SK-N-SH (cell line): ENCODE measurements at regions not wholly inside any gene's neighbourhood (a gene's known extent, or its start where the extent isn't known, plus 50 kb on each side); places are given as distances from the start of the nearest gene placed in this dataset.

Experiments used
- CTCF ChIA-PET: fragments of 300-600, 350-600 bp; formaldehyde crosslinking; extraction: SDS; loops from one replicate; lab custom pipeline; 2021; lab: Yijun Ruan, JAX
- POLR2A ChIA-PET: fragments of 350-600 bp; sonication (Branson Sonifier 250); formaldehyde crosslinking; extraction: SDS; loops from one replicate; lab custom pipeline; 2020; ENCODE audit warnings: antibody characterized with exemption, inconsistent platforms; lab: Yijun Ruan, JAX
- DNase-seq: peaks from one replicate; pipeline ENCODE4 v3.0.0; 2012
- H2AFZ ChIP-seq: fragments of 200-600 bp; sonication (generic); 2 replicates; pipeline ENCODE4 v1.8.1; 2016; ENCODE audit warnings: antibody characterized with exemption, mild to moderate bottlenecking, low read depth
- H3F3A ChIP-seq: fragments of 200-600 bp; sonication (generic); replicated peaks from 2 replicates; pipeline ENCODE3; 2016; ENCODE audit warnings: antibody characterized with exemption, mild to moderate bottlenecking; ENCODE audit not compliant: insufficient read depth
- H3K27ac ChIP-seq, 2 experiments: fragments of 200-500 bp in 1 of 2; fragments of 200-600 bp in 1 of 2; sonication (Bioruptor generic) in 1 of 2; sonication (generic), shearing (Covaris generic) in 1 of 2; 2 replicates each; pipeline versions ENCODE4 v1.5.1 to v1.6.1; 2014 to 2016; ENCODE audit warnings: low read depth in 2 of 2, inconsistent platforms in 1 of 2, low read length in 1 of 2, mild to moderate bottlenecking in 1 of 2, mixed read lengths in 1 of 2
- H3K27me3 ChIP-seq: fragments of 200-600 bp; sonication (generic), shearing (Covaris generic); 2 replicates; pipeline ENCODE4 v1.6.1; 2016; ENCODE audit warnings: mixed run types; ENCODE audit not compliant: insufficient read depth
- H3K36me3 ChIP-seq, 2 experiments: fragments of 200-500 bp in 1 of 2; fragments of 200-600 bp in 1 of 2; sonication (Bioruptor generic) in 1 of 2; sonication (generic) in 1 of 2; replicated peaks in 1 of 2; 2 replicates each; pipeline versions ENCODE3 to v1.5.1; 2014 to 2016; ENCODE audit warnings: low read length in 1 of 2, mild to moderate bottlenecking in 1 of 2; ENCODE audit not compliant: insufficient read depth in 2 of 2, control insufficient read depth in 1 of 2
- H3K4me1 ChIP-seq, 2 experiments: fragments of 200-500 bp in 1 of 2; fragments of 200-600 bp in 1 of 2; sonication (Bioruptor generic) in 1 of 2; sonication (generic), shearing (Covaris generic) in 1 of 2; 2 replicates each; pipeline versions ENCODE4 v1.5.1 to v1.6.1; 2014 to 2016; ENCODE audit warnings: low read depth in 1 of 2, low read length in 1 of 2, mixed run types in 1 of 2; ENCODE audit not compliant: insufficient read depth in 2 of 2, control insufficient read depth in 1 of 2
- H3K4me2 ChIP-seq: fragments of 200-600 bp; sonication (generic), shearing (Covaris generic); 2 replicates; pipeline ENCODE4 v1.6.1; 2017; ENCODE audit warnings: mixed run types
- H3K4me3 ChIP-seq, 2 experiments: fragments of 200-500 bp in 1 of 2; fragments of 200-600 bp in 1 of 2; sonication (Bioruptor generic) in 1 of 2; sonication (generic), shearing (Covaris generic) in 1 of 2; 2 replicates each; pipeline versions ENCODE4 v1.5.1 to v1.8.1; 2014 to 2016; ENCODE audit warnings: low read depth in 2 of 2, inconsistent platforms in 1 of 2, low read length in 1 of 2, mild to moderate bottlenecking in 1 of 2, mixed read lengths in 1 of 2, moderate library complexity in 1 of 2
- H3K79me2 ChIP-seq: fragments of 200-600 bp; sonication (generic); 2 replicates; pipeline ENCODE4 v1.8.1; 2017; ENCODE audit warnings: mild to moderate bottlenecking; ENCODE audit not compliant: insufficient read depth
- H3K9ac ChIP-seq: fragments of 200-600 bp; sonication (generic); 2 replicates; pipeline ENCODE4 v1.6.1; 2017; ENCODE audit warnings: mixed run types
- H3K9me2 ChIP-seq: fragments of 200-600 bp; sonication (generic); 2 replicates; pipeline ENCODE4 v1.6.1; 2017; ENCODE audit warnings: mixed run types
- H3K9me3 ChIP-seq: fragments of 200-600 bp; sonication (generic); 2 replicates; pipeline ENCODE4 v1.6.1; 2017; ENCODE audit warnings: mixed run types, mild to moderate bottlenecking, moderate library complexity
- H4K20me1 ChIP-seq: fragments of 200-600 bp; sonication (generic); 2 replicates; pipeline ENCODE4 v1.6.1; 2017; ENCODE audit warnings: mild to moderate bottlenecking, mixed run types; ENCODE audit not compliant: insufficient read depth
- EP300 ChIP-seq, 2 experiments: IDR thresholded peaks; 2 replicates each; pipeline versions ENCODE4 v1.4.0 to v1.6.1; 2012; ENCODE audit warnings: borderline replicate concordance in 1 of 2, low read depth in 1 of 2, low read length in 1 of 2
- FOXJ3 ChIP-seq: sonication (generic); formaldehyde crosslinking; IDR thresholded peaks from 2 replicates; pipeline ENCODE4 v1.5.1; 2020; ENCODE audit warnings: mild to moderate bottlenecking, missing genetic modification reagents
- GABPA ChIP-seq: IDR thresholded peaks from 2 replicates; pipeline ENCODE4 v1.4.0; 2012; ENCODE audit warnings: low read depth, mild to moderate bottlenecking
- IRF3 ChIP-seq: fragments of 150-350 bp; IDR thresholded peaks from 2 replicates; pipeline ENCODE4 v1.6.1; 2016; ENCODE audit warnings: mild to moderate bottlenecking, low read depth, low read length
- MXI1 ChIP-seq: IDR thresholded peaks from 2 replicates; pipeline ENCODE4 v1.6.1; 2012; ENCODE audit warnings: mild to moderate bottlenecking, low read depth, low read length, improper control_type of control experiment
- RAD21 ChIP-seq: IDR thresholded peaks from 2 replicates; pipeline ENCODE4 v1.6.1; 2012; ENCODE audit warnings: mild to moderate bottlenecking, low read length
- RCOR1 ChIP-seq: fragments of 150-350 bp; IDR thresholded peaks from 2 replicates; pipeline ENCODE4 v1.6.1; 2017; ENCODE audit warnings: antibody characterized with exemption, low read length
- REST ChIP-seq: IDR thresholded peaks from 2 replicates; pipeline ENCODE4 v1.6.1; 2012; ENCODE audit warnings: mild to moderate bottlenecking, low read depth, low read length, moderate library complexity
- RFX5 ChIP-seq: IDR thresholded peaks from 2 replicates; pipeline ENCODE4 v1.6.1; 2012; ENCODE audit warnings: mild to moderate bottlenecking, improper control_type of control experiment, low read length
- WGBS: methylation state at CpG from one replicate; pipeline ENCODE4 v1.1.6; 2017; ENCODE audit warnings: low lambda C conversion rate; 5-methylcytosine and 5-hydroxymethylcytosine counted together
- TF ChIP-seq, protein P1 (sequence below): fragments of 150-350 bp; IDR thresholded peaks from 2 replicates; pipeline ENCODE4 v1.6.1; 2017; ENCODE audit warnings: antibody characterized with exemption, low read length, low read depth, borderline replicate concordance
- TF ChIP-seq, protein P2 (sequence below): IDR thresholded peaks from 2 replicates; pipeline ENCODE4 v1.4.0; 2012; ENCODE audit warnings: low read depth, borderline replicate concordance
- TF ChIP-seq, protein P3 (sequence below): IDR thresholded peaks from 2 replicates; pipeline ENCODE4; 2012
- TF ChIP-seq, protein P4 (sequence below): IDR thresholded peaks from 2 replicates; pipeline ENCODE4 v1.4.0; 2012; ENCODE audit warnings: low read depth, borderline replicate concordance

GRCh38 chr18:38847326-38847725 is 1281.7 kb upstream of the CELF4 start:
- no peak overlapping the region for H3K4me2 ChIP-seq
- no peaks in the 10 kb centered on the region for H3K27me3 ChIP-seq
- H2AFZ ChIP-seq: no peak overlapping the region
- H3K4me1 ChIP-seq: no peaks in the 10 kb centered on the region
- no peaks in the 10 kb centered on the region for H4K20me1 ChIP-seq
- ChIA-PET POLR2A (no interaction called here), CTCF (no interaction called here)
- H3K79me2 ChIP-seq: no peaks in the 10 kb centered on the region
- H3K27ac ChIP-seq: no peak overlapping the region
- H3K9me2 ChIP-seq: no peaks in the 10 kb centered on the region
- H3F3A ChIP-seq: no peaks in the 10 kb centered on the region
- DNase-seq: no peak
- no peak overlapping the region for H3K4me3 ChIP-seq
- no peak overlapping the region for H3K9ac ChIP-seq
- TF ChIP-seq EP300 (IDR thresholded peaks at IDR 0.05; ENCODE audit: borderline replicate concordance in 1 of 2, low read depth in 1 of 2, low read length in 1 of 2): no peak
- TF ChIP-seq FOXJ3 (CRISPR knock-in tag): no peak
- no peak for TF ChIP-seq IRF3
- no peak for TF ChIP-seq RCOR1
- no peak for TF ChIP-seq RFX5
- TF ChIP-seq, protein P1, sequence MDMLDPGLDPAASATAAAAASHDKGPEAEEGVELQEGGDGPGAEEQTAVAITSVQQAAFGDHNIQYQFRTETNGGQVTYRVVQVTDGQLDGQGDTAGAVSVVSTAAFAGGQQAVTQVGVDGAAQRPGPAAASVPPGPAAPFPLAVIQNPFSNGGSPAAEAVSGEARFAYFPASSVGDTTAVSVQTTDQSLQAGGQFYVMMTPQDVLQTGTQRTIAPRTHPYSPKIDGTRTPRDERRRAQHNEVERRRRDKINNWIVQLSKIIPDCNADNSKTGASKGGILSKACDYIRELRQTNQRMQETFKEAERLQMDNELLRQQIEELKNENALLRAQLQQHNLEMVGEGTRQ: no peak
- no peak for TF ChIP-seq REST
- no peak for TF ChIP-seq MXI1
- TF ChIP-seq, protein P2, sequence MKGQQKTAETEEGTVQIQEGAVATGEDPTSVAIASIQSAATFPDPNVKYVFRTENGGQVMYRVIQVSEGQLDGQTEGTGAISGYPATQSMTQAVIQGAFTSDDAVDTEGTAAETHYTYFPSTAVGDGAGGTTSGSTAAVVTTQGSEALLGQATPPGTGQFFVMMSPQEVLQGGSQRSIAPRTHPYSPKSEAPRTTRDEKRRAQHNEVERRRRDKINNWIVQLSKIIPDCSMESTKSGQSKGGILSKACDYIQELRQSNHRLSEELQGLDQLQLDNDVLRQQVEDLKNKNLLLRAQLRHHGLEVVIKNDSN: no peak
- no peak for TF ChIP-seq RAD21
- TF ChIP-seq, protein P3, sequence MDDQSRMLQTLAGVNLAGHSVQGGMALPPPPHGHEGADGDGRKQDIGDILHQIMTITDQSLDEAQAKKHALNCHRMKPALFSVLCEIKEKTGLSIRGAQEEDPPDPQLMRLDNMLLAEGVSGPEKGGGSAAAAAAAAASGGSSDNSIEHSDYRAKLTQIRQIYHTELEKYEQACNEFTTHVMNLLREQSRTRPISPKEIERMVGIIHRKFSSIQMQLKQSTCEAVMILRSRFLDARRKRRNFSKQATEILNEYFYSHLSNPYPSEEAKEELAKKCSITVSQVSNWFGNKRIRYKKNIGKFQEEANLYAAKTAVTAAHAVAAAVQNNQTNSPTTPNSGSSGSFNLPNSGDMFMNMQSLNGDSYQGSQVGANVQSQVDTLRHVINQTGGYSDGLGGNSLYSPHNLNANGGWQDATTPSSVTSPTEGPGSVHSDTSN: no peak
- TF ChIP-seq, protein P4, sequence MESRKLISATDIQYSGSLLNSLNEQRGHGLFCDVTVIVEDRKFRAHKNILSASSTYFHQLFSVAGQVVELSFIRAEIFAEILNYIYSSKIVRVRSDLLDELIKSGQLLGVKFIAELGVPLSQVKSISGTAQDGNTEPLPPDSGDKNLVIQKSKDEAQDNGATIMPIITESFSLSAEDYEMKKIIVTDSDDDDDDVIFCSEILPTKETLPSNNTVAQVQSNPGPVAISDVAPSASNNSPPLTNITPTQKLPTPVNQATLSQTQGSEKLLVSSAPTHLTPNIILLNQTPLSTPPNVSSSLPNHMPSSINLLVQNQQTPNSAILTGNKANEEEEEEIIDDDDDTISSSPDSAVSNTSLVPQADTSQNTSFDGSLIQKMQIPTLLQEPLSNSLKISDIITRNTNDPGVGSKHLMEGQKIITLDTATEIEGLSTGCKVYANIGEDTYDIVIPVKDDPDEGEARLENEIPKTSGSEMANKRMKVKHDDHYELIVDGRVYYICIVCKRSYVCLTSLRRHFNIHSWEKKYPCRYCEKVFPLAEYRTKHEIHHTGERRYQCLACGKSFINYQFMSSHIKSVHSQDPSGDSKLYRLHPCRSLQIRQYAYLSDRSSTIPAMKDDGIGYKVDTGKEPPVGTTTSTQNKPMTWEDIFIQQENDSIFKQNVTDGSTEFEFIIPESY: no peak
- TF ChIP-seq GABPA: no peak
- 0% methylated on average over 2 of the region's 2 CpGs for WGBS
- H3K36me3 ChIP-seq: no peaks in the 10 kb centered on the region
- H3K9me3 ChIP-seq: no peaks in the 10 kb centered on the region
